ENCODE measurements at regions not wholly inside any gene's neighbourhood (a gene's known extent, or its start where the extent isn't known, plus 50 kb on each side); places are given as distances from the start of the nearest gene placed in this dataset.

DNA sequence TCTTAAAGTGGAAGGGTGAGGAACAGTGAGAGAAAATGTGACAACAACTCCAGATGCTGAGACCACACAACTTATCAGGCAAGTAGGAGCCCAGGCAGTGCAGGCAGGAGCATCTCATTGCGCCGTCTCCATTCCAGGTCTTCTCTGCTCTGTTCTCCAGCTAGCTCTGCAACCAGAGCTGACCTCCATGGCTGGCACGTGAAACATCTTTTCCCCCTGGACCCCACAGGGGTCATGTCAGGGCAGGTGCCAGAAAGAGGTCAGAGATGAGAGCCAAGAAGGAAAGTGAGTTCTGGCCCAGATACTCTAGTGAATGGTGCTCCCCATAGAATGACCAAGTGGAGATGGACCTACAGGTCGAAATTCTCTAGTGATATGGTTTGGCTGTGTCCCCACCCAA, 281.4 kb downstream of the SMOC2 start:
- DNase-seq (ENCODE audit: low read depth) = no peak

DNA sequence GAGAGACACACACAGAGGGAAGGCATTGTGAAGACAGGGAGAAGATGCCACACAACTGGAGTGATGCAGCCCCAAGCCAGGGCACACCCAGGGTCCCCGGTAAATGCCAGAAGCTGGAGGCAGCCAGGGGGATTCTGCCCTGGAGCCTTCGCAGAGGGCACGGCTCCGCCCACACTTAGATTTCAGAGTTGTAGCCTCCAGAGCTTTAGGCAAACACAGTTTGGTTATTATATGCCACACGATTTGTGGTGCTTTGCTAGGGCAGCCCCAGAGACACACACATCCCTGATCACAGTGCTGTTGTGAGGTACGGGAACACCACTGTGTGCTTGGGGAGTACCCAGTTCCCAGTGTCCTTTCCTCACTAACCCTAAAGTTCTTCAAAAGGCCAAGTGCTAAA, 280.6 kb downstream of the SMOC2 start:
- no peak for DNase-seq (ENCODE audit: low read depth)

DNA sequence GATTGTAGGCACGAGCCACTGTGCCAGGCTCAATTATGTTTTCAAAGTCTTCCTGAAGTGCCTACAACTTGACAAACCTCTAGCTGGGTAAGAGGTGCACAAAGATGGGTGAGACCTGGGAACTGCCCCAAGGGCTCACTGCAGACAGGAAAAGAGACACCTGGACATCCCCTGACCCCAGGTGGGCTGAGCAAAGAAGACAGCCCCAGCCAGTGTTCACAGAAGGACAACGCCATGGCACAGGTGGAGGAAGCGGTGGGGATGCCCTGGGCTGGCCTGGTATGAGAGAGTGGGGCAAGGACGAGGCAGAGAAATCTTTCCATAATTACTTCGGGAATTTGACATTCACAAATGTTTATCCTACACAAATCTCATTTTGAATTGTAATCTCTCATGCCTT, 278.9 kb downstream of the SMOC2 start:
- no peak for DNase-seq (ENCODE audit: low read depth)

DNA sequence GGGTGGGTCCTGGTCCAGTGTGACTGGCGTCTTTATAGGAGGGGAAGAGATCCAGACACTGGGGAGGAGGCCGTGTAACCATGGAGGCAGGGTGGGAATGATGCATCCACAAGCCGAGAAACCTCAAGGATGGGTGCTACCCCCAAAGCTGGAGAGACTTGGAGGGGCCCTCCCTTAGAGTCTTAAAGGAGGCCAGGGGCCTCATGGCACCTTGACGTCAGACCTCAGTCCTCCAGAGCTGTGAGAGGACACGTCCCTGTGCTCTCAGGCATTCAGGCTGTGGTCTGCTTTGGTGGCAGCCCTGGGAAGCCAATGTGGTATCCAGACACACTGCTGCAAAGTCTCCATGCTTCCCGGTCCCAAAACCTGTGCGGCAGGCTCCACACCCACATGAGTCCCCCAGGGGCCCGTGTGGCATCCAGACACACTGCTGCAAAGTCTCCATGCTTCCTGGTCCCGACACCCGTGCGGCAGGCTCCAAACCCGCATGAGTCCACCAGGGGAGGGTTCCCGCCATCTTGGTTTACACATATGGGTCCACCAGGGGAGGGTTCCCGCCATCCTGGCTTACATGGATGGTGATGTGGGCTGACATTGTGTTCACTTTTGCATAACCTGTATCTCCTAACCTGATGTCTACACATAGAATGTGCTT, 278.0 kb downstream of the SMOC2 start:
- DNase-seq (ENCODE audit: low read depth) = no peak

Measured in activated T-helper 9 cell treated with anti-CD3 and anti-CD28 coated beads, Interleukin-2, amount 50 U/mL, for 16 hours (primary cell).